WTC11 (cell line): ENCODE measurements at regions not wholly inside any gene's neighbourhood (a gene's known extent, or its start where the extent isn't known, plus 50 kb on each side); places are given as distances from the start of the nearest gene placed in this dataset.

ENCODE experiments used
- ATAC-seq: fragments of 200-7000 bp; cut with Tn5 transposase; 2 replicates; pipeline ENCODE4 v1.10.0; 2021; ENCODE audit warnings: mild to moderate bottlenecking, moderate library complexity
- CTCF ChIA-PET: fragments of 300-600 bp; sonication (Branson Sonifier 250); formaldehyde crosslinking; loops from one replicate; lab custom pipeline; 2021; ENCODE audit warnings: antibody characterized with exemption; lab: Charles Lee
- POLR2A ChIA-PET: fragments of 350-600 bp; sonication (Branson Sonifier 250); formaldehyde crosslinking; loops from one replicate; lab custom pipeline; 2021; ENCODE audit warnings: antibody characterized with exemption; lab: Charles Lee
- DNase-seq: peaks from one replicate; pipeline ENCODE4 v3.0.0; 2021; ENCODE audit warnings: low spot score
- H3K27ac Mint-ChIP-seq: 2 replicates; pipeline ENCODE4 v1.8.0; 2021; ENCODE audit warnings: mixed read lengths
- H3K27me3 Mint-ChIP-seq: 2 replicates; pipeline ENCODE4 v1.8.0; 2021; ENCODE audit warnings: low read depth, mild to moderate bottlenecking, moderate library complexity, mixed read lengths
- H3K36me3 Mint-ChIP-seq: 2 replicates; pipeline ENCODE4 v1.8.0; 2021; ENCODE audit warnings: mixed read lengths
- H3K4me1 Mint-ChIP-seq: 2 replicates; pipeline ENCODE4 v1.8.0; 2022; ENCODE audit warnings: mixed read lengths
- H3K4me3 Mint-ChIP-seq: 2 replicates; pipeline ENCODE4 v1.8.0; 2021; ENCODE audit warnings: mild to moderate bottlenecking, moderate library complexity, mixed read lengths
- H3K9me3 Mint-ChIP-seq: 2 replicates; pipeline ENCODE4 v1.8.0; 2021; ENCODE audit warnings: mixed read lengths
- ATF6 ChIP-seq: sonication (generic); formaldehyde crosslinking; IDR thresholded peaks from 2 replicates; pipeline ENCODE4 v1.8.1; 2023; ENCODE audit warnings: mild to moderate bottlenecking, missing genetic modification reagents
- CREB1 ChIP-seq: sonication (generic); formaldehyde crosslinking; IDR thresholded peaks from 2 replicates; pipeline ENCODE4 v1.8.0; 2023; ENCODE audit warnings: mild to moderate bottlenecking, missing genetic modification reagents
- E2F1 ChIP-seq: sonication (generic); formaldehyde crosslinking; IDR thresholded peaks from 2 replicates; pipeline ENCODE4 v1.8.0; 2022; ENCODE audit warnings: mild to moderate bottlenecking, missing genetic modification reagents
- E2F5 ChIP-seq: sonication (generic); formaldehyde crosslinking; IDR thresholded peaks from 2 replicates; pipeline ENCODE4 v1.8.1; 2022; ENCODE audit warnings: mild to moderate bottlenecking, moderate library complexity, missing genetic modification reagents
- EMX1 ChIP-seq: fragments of 250-450 bp; sonication (Bioruptor Pico); IDR thresholded peaks from 2 replicates; pipeline ENCODE4 v1.8.0; 2021; ENCODE audit warnings: mild to moderate bottlenecking
- ESRRA ChIP-seq: sonication (generic); formaldehyde crosslinking; IDR thresholded peaks from 2 replicates; pipeline ENCODE4 v1.8.1; 2022; ENCODE audit warnings: mild to moderate bottlenecking, missing genetic modification reagents, borderline replicate concordance
- FOXP4 ChIP-seq: sonication (generic); formaldehyde crosslinking; IDR thresholded peaks from 2 replicates; pipeline ENCODE4 v1.8.0; 2022; ENCODE audit warnings: mild to moderate bottlenecking, missing genetic modification reagents
- GABPB1 ChIP-seq: sonication (generic); formaldehyde crosslinking; IDR thresholded peaks from 2 replicates; pipeline ENCODE4 v1.8.1; 2023; ENCODE audit warnings: mild to moderate bottlenecking, missing genetic modification reagents
- HMGA2 ChIP-seq: fragments of 250-450 bp; sonication (Bioruptor Pico); IDR thresholded peaks from 2 replicates; pipeline ENCODE4 v1.4.0; 2021; ENCODE audit warnings: mild to moderate bottlenecking, moderate library complexity
- IRF2 ChIP-seq: sonication (generic); formaldehyde crosslinking; IDR thresholded peaks from 2 replicates; pipeline ENCODE4 v1.8.0; 2022; ENCODE audit warnings: low read depth, missing genetic modification reagents, borderline replicate concordance
- MAX ChIP-seq: sonication (generic); formaldehyde crosslinking; IDR thresholded peaks from 2 replicates; pipeline ENCODE4 v1.8.0; 2022; ENCODE audit warnings: mild to moderate bottlenecking, missing genetic modification reagents
- MXD4 ChIP-seq: fragments of 250-450 bp; sonication (Bioruptor Pico); IDR thresholded peaks from 2 replicates; pipeline ENCODE4 v1.8.0; 2021; ENCODE audit warnings: mild to moderate bottlenecking, moderate library complexity, borderline replicate concordance
- NFYB ChIP-seq: sonication (generic); formaldehyde crosslinking; conservative IDR thresholded peaks from 2 replicates; pipeline ENCODE4 v1.8.0; 2022; ENCODE audit warnings: low read depth, missing genetic modification reagents
- NR3C1 ChIP-seq: sonication (generic); formaldehyde crosslinking; conservative IDR thresholded peaks from 2 replicates; pipeline ENCODE4 v1.8.1; 2023; ENCODE audit warnings: low read depth, mild to moderate bottlenecking, missing genetic modification reagents
- STAT6 ChIP-seq: sonication (generic); formaldehyde crosslinking; conservative IDR thresholded peaks from 2 replicates; pipeline ENCODE4 v1.8.1; 2023; ENCODE audit warnings: mild to moderate bottlenecking, low read depth, missing genetic modification reagents, moderate library complexity
- TEAD4 ChIP-seq: sonication (generic); formaldehyde crosslinking; IDR thresholded peaks from 2 replicates; pipeline ENCODE4 v1.8.0; 2022; ENCODE audit warnings: mild to moderate bottlenecking, missing genetic modification reagents
- TP53 ChIP-seq: sonication (generic); formaldehyde crosslinking; IDR thresholded peaks from 2 replicates; pipeline ENCODE4 v1.8.1; 2023; ENCODE audit warnings: mild to moderate bottlenecking, missing genetic modification reagents
- ZBTB21 ChIP-seq: sonication (generic); formaldehyde crosslinking; IDR thresholded peaks from 2 replicates; pipeline ENCODE4 v1.8.1; 2023; ENCODE audit warnings: mild to moderate bottlenecking, missing genetic modification reagents, borderline replicate concordance
- ZNF396 ChIP-seq: fragments of 250-450 bp; sonication (Bioruptor Pico); IDR thresholded peaks from 2 replicates; pipeline ENCODE4 v1.8.0; 2021; ENCODE audit warnings: mild to moderate bottlenecking, moderate library complexity, borderline replicate concordance
- ZNF671 ChIP-seq: fragments of 250-450 bp; sonication (Bioruptor Pico); IDR thresholded peaks from 2 replicates; pipeline ENCODE4 v1.8.0; 2021; ENCODE audit warnings: mild to moderate bottlenecking
- ZSCAN18 ChIP-seq: fragments of 250-450 bp; sonication (Bioruptor Pico); IDR thresholded peaks from 2 replicates; pipeline ENCODE4 v2.1.2; 2022; ENCODE audit warnings: mild to moderate bottlenecking, moderate library complexity

- ATAC-seq (no peak), DNase-seq (no peak)
- H3K36me3 Mint-ChIP-seq = peaks cover 72% of the 10 kb centered on the region
- POLR2A ChIA-PET = no interaction called here
- H3K4me1 Mint-ChIP-seq = no peaks in the 10 kb centered on the region
- CTCF ChIA-PET = no interaction called here
- H3K27ac Mint-ChIP-seq = no peak overlapping the region
- no peak for TF ChIP-seq TP53
- no peak for TF ChIP-seq E2F5
- TF ChIP-seq TEAD4 (CRISPR knock-in tag) = no peak
- TF ChIP-seq ESRRA (CRISPR knock-in tag) = no peak
- no peak for TF ChIP-seq NFYB (CRISPR knock-in tag)
- no peak for TF ChIP-seq GABPB1 (CRISPR knock-in tag)
- TF ChIP-seq MXD4 (CRISPR knock-in tag) = no peak
- TF ChIP-seq NR3C1 (CRISPR knock-in tag) = no peak
- no peak for TF ChIP-seq MAX (CRISPR knock-in tag)
- no peak for TF ChIP-seq HMGA2 (CRISPR knock-in tag)
- no peak overlapping the region for H3K4me3 Mint-ChIP-seq
- peaks cover 61% of the 10 kb centered on the region for H3K9me3 Mint-ChIP-seq
- H3K27me3 Mint-ChIP-seq = peaks cover 8% of the 10 kb centered on the region
Measured at GRCh38 chr1:4214826-4215225, 314.8 kb upstream of the C1orf174 start.

GRCh38 chr1:4215391-4215790 is 315.3 kb upstream of the C1orf174 start:
- POLR2A ChIA-PET = no interaction called here
- Mint-ChIP-seq H3K36me3 (peaks cover 77% of the 10 kb centered on the region), H3K27ac (no peak overlapping the region), H3K4me3 (no peak overlapping the region), H3K27me3 (peaks cover 9% of the 10 kb centered on the region), H3K9me3 (peaks cover 63% of the 10 kb centered on the region), H3K4me1 (no peaks in the 10 kb centered on the region)
- CTCF ChIA-PET = no interaction called here
- DNase-seq = no peak
- no peak for ATAC-seq
- TF ChIP-seq CREB1 (CRISPR knock-in tag) (no peak), EMX1 (CRISPR knock-in tag) (no peak), ATF6 (CRISPR knock-in tag) (no peak), ZSCAN18 (CRISPR knock-in tag) (no peak), STAT6 (CRISPR knock-in tag) (no peak), E2F1 (CRISPR knock-in tag) (no peak), ZNF396 (CRISPR knock-in tag) (no peak), IRF2 (CRISPR knock-in tag) (no peak), ZBTB21 (CRISPR knock-in tag) (no peak), ZNF671 (CRISPR knock-in tag) (no peak), FOXP4 (no peak)
